Endothelial cell of umbilical vein (primary cell): ENCODE measurements at regions not wholly inside any gene's neighbourhood (a gene's known extent, or its start where the extent isn't known, plus 50 kb on each side); places are given as distances from the start of the nearest gene placed in this dataset.

Source experiments
- TF ChIP-seq, protein P1 (sequence below): IDR thresholded peaks from 2 replicates; pipeline ENCODE4 v1.6.1; 2011; ENCODE audit not compliant: insufficient read depth, insufficient read length
- TF ChIP-seq, protein P2 (sequence below), 2 donors: IDR thresholded peaks; 1 replicate in 1 of 2; 2 replicates in 1 of 2; pipeline ENCODE4 v1.5.1; 2011; ENCODE audit warnings: low read length in 2 of 2, mild to moderate bottlenecking in 2 of 2, moderate library complexity in 2 of 2, control low read depth in 1 of 2, inconsistent platforms in 1 of 2, low read depth in 1 of 2; ENCODE audit not compliant: insufficient read depth in 1 of 2; ENCODE audit errors: extremely low read depth in 1 of 2

DNA sequence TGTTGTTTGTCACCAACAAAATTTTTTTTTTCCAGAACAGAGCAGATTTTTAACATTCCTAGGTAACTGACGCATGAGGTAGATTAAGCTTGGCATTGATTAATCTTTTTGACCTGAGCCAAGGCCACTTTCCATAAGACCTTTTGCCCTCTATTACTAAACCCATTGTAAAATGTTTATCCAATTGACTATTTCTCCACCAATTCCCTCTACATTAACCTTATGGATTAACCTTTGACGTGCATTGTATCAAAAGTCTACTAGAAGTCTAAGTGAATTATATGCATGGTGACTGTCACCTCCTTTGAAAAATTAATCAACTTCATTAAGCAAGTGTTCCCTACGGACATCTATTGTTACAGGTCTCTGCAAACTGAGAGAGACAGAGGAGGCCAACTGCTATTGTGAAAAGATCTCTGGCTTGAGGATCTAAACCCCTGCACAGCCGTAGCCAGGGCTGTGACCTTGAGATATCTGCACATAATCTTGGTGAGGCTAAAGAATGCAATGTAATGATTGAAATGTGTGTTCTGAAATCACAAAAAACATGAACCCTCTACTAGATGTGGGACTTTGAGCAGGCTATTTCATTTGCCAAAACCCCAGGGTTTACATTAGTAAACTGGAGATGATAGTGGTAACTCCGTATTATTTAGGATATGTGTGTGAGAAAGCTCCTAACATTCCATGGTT is 632.2 kb downstream of the TLR4 start:
- TF ChIP-seq, protein P1, sequence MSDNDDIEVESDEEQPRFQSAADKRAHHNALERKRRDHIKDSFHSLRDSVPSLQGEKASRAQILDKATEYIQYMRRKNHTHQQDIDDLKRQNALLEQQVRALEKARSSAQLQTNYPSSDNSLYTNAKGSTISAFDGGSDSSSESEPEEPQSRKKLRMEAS = no peak
- TF ChIP-seq, protein P2, sequence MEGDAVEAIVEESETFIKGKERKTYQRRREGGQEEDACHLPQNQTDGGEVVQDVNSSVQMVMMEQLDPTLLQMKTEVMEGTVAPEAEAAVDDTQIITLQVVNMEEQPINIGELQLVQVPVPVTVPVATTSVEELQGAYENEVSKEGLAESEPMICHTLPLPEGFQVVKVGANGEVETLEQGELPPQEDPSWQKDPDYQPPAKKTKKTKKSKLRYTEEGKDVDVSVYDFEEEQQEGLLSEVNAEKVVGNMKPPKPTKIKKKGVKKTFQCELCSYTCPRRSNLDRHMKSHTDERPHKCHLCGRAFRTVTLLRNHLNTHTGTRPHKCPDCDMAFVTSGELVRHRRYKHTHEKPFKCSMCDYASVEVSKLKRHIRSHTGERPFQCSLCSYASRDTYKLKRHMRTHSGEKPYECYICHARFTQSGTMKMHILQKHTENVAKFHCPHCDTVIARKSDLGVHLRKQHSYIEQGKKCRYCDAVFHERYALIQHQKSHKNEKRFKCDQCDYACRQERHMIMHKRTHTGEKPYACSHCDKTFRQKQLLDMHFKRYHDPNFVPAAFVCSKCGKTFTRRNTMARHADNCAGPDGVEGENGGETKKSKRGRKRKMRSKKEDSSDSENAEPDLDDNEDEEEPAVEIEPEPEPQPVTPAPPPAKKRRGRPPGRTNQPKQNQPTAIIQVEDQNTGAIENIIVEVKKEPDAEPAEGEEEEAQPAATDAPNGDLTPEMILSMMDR (IDR thresholded peaks at IDR 0.05; ENCODE audit: extremely low read depth in 1 of 2, insufficient read depth in 1 of 2, low read depth in 1 of 2, low read length in 2 of 2) = no peak
